MM.1S (cell line): ENCODE measurements at regions not wholly inside any gene's neighbourhood (a gene's known extent, or its start where the extent isn't known, plus 50 kb on each side); places are given as distances from the start of the nearest gene placed in this dataset.

ENCODE experiments used
- DNase-seq: peaks from one replicate; pipeline ENCODE4 v3.0.0-alpha.2; 2015
- H2AFZ ChIP-seq: fragments of 300-600 bp; sonication (generic); 2 replicates; pipeline ENCODE4 v1.6.0; 2016; ENCODE audit warnings: antibody characterized with exemption, low read length
- H3F3A ChIP-seq: fragments of 300-600 bp; sonication (generic); 2 replicates; pipeline ENCODE4 v1.6.1; 2016; ENCODE audit warnings: mild to moderate bottlenecking, antibody characterized with exemption, low read length, moderate library complexity, mixed read lengths; ENCODE audit not compliant: insufficient read depth
- H3K27ac ChIP-seq: fragments of 300-600 bp; sonication (generic); 2 replicates; pipeline ENCODE4 v1.5.1; 2016; ENCODE audit warnings: mild to moderate bottlenecking, low read length
- H3K27me3 ChIP-seq: fragments of 300-600 bp; sonication (generic); replicated peaks from 2 replicates; pipeline ENCODE4 v1.6.0; 2016; ENCODE audit warnings: low read length; ENCODE audit not compliant: insufficient read depth
- H3K36me3 ChIP-seq: fragments of 300-600 bp; sonication (generic); replicated peaks from 2 replicates; pipeline ENCODE4 v1.6.1; 2016; ENCODE audit warnings: mild to moderate bottlenecking, low read length, mixed read lengths; ENCODE audit not compliant: insufficient read depth
- H3K4me1 ChIP-seq: fragments of 300-600 bp; sonication (generic); 2 replicates; pipeline ENCODE4 v1.6.1; 2016; ENCODE audit warnings: low read length, mixed read lengths
- H3K4me2 ChIP-seq: fragments of 300-600 bp; sonication (generic); 2 replicates; pipeline ENCODE4 v1.6.0; 2016; ENCODE audit warnings: low read depth, low read length
- H3K4me3 ChIP-seq: fragments of 300-600 bp; sonication (generic); 2 replicates; pipeline ENCODE4 v1.5.1; 2016; ENCODE audit warnings: low read length, mixed read lengths
- H3K79me2 ChIP-seq: fragments of 300-600 bp; sonication (generic); 2 replicates; pipeline ENCODE4 v1.6.1; 2016; ENCODE audit warnings: mixed run types, low read length, mixed read lengths
- H3K9ac ChIP-seq: fragments of 300-600 bp; sonication (generic); 2 replicates; pipeline ENCODE4 v1.6.1; 2016; ENCODE audit warnings: low read length, mixed read lengths
- H3K9me2 ChIP-seq: fragments of 300-600 bp; sonication (generic); replicated peaks from 2 replicates; pipeline ENCODE4 v1.6.1; 2016; ENCODE audit warnings: mild to moderate bottlenecking, low read length, mixed read lengths; ENCODE audit not compliant: insufficient read depth
- H3K9me3 ChIP-seq: fragments of 300-600 bp; sonication (generic); replicated peaks from 2 replicates; pipeline ENCODE4 v1.6.1; 2016; ENCODE audit warnings: mild to moderate bottlenecking, low read length, mixed read lengths; ENCODE audit not compliant: insufficient read depth
- H4K20me1 ChIP-seq: fragments of 300-600 bp; sonication (generic); 2 replicates; pipeline ENCODE4 v1.6.1; 2016; ENCODE audit warnings: mild to moderate bottlenecking, low read length, moderate library complexity, mixed read lengths; ENCODE audit not compliant: insufficient read depth
- CTCF ChIP-seq: fragments of 300-600 bp; sonication (generic); IDR thresholded peaks from 2 replicates; pipeline ENCODE4 v1.5.1; 2016; ENCODE audit warnings: antibody characterized with exemption, low read length, mixed read lengths
- EZH2 ChIP-seq: fragments of 300-600 bp; sonication (generic); optimal IDR thresholded peaks from 2 replicates; pipeline ENCODE3; 2017; ENCODE audit warnings: low read depth, mild to moderate bottlenecking, antibody characterized with exemption, low read length, mixed read lengths
- EZH2phosphoT487 ChIP-seq: fragments of 300-600 bp; sonication (generic); IDR thresholded peaks from 2 replicates; pipeline ENCODE4 v1.6.1; 2018; ENCODE audit warnings: antibody characterized with exemption, low read length

- Histone ChIP-seq H3K79me2 (no peaks in the 10 kb centered on the region), H3K27me3 (no peaks in the 10 kb centered on the region), H3K36me3 (no peaks in the 10 kb centered on the region), H3K9me2 (no peaks in the 10 kb centered on the region), H3K27ac (no peak overlapping the region), H3K4me1 (peaks cover 15% of the 10 kb centered on the region), H3K9me3 (no peaks in the 10 kb centered on the region), H2AFZ (no peak overlapping the region), H3K9ac (no peak overlapping the region), H3F3A (peaks cover 3% of the 10 kb centered on the region; the same call in 1 of the 2 replicates), H4K20me1 (no peaks in the 10 kb centered on the region), H3K4me3 (no peak overlapping the region), H3K4me2 (no peak overlapping the region)
- no peak for DNase-seq
- no peak for TF ChIP-seq CTCF
- TF ChIP-seq EZH2 = no peak
- no peak for TF ChIP-seq EZH2phosphoT487
Observed at GRCh38 chr3:30355622-30356021, 250.8 kb upstream of the TGFBR2 start.

GRCh38 chr3:30356866-30357753 is 249.3 kb upstream of the TGFBR2 start:
- H3K9me3 ChIP-seq = no peaks in the 10 kb centered on the region
- H3K27me3 ChIP-seq = no peaks in the 10 kb centered on the region
- no peak overlapping the region for H3K4me2 ChIP-seq
- DNase-seq = no peak
- no peak overlapping the region for H3K4me3 ChIP-seq
- H3K27ac ChIP-seq = no peak overlapping the region
- H3F3A ChIP-seq = peaks cover 3% of the 10 kb centered on the region; the same call in 1 of the 2 replicates
- TF ChIP-seq EZH2 (no peak), CTCF (no peak), EZH2phosphoT487 (no peak)
- H4K20me1 ChIP-seq = no peaks in the 10 kb centered on the region
- no peaks in the 10 kb centered on the region for H3K79me2 ChIP-seq
- H3K9ac ChIP-seq = no peak overlapping the region
- H3K36me3 ChIP-seq = no peaks in the 10 kb centered on the region
- H3K9me2 ChIP-seq = no peaks in the 10 kb centered on the region
- no peak overlapping the region for H2AFZ ChIP-seq
- peaks cover 15% of the 10 kb centered on the region for H3K4me1 ChIP-seq

GRCh38 chr3:30357897-30358296 is 248.5 kb upstream of the TGFBR2 start:
- H3K4me1 ChIP-seq = peaks cover 15% of the 10 kb centered on the region
- peaks cover 3% of the 10 kb centered on the region; the same call in 1 of the 2 replicates for H3F3A ChIP-seq
- no peaks in the 10 kb centered on the region for H4K20me1 ChIP-seq
- no peak overlapping the region for H3K4me2 ChIP-seq
- TF ChIP-seq CTCF (no peak), EZH2 (no peak), EZH2phosphoT487 (no peak)
- H3K36me3 ChIP-seq = no peaks in the 10 kb centered on the region
- H3K79me2 ChIP-seq = no peaks in the 10 kb centered on the region
- H3K4me3 ChIP-seq = no peak overlapping the region
- no peak overlapping the region for H2AFZ ChIP-seq
- H3K27ac ChIP-seq = no peak overlapping the region
- H3K9ac ChIP-seq = no peak overlapping the region
- no peaks in the 10 kb centered on the region for H3K9me2 ChIP-seq
- H3K9me3 ChIP-seq = no peaks in the 10 kb centered on the region
- no peak for DNase-seq
- H3K27me3 ChIP-seq = no peaks in the 10 kb centered on the region
